ENCODE measurements at regions not wholly inside any gene's neighbourhood (a gene's known extent, or its start where the extent isn't known, plus 50 kb on each side); places are given as distances from the start of the nearest gene placed in this dataset.

- TF ChIP-seq CTCF (IDR thresholded peaks at IDR 0.05): no peak
- intact Hi-C loops (cut with DNase I): no loop called here
- Histone ChIP-seq H3K36me3 (no peaks in the 10 kb centered on the region), H3K4me1 (no peaks in the 10 kb centered on the region), H3K27ac (no peak overlapping the region), H3K9me3 (no peaks in the 10 kb centered on the region), H3K27me3 (ENCODE audit: low read depth) (no peaks in the 10 kb centered on the region), H3K4me3 (no peak overlapping the region)
- ATAC-seq (no peak), DNase-seq (no peak)
Measured at GRCh38 chr2:136057023-136057801, 60.7 kb downstream of the CXCR4 start.

DNA sequence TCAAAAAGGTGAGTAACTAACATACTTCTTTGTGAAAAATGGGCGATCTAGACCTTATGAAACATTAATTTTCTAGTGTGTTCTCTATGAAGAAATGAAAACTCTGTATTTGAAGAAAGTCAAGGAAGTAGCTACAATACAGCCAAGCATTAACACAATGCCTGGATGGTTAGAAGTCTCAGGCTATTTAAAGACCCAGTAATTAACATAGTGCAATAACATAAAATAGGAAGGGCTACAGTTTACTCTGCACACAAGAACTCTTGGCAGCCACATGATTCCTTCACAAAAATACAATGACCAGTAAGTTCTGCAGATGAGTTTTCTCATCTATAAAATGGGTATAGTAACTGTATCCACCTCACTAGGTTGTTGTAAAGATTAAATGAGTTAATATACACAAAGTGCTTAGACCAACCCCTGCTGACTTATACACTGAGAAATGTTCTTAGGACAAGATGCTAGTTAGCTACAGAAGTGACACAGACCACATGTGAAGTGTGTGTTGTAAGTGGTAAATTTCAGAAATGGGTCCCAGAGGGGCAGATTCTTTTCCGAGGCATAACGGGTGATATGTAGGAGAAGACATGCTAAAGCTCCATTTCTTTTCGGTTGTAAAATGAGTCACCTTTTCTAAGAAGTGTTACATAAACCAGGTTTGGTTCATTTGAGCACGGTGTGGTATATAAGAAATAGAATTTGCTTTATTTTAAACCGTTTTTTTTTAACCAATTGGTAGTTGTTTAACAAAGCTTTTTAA is 61.8 kb downstream of the CXCR4 start:
- ATAC-seq: no peak
- no peak for DNase-seq
- no peaks in the 10 kb centered on the region for H3K27me3 ChIP-seq (ENCODE audit: low read depth)
- no peak overlapping the region for H3K27ac ChIP-seq
- H3K4me3 ChIP-seq: no peak overlapping the region
- H3K9me3 ChIP-seq: no peaks in the 10 kb centered on the region
- intact Hi-C loops (cut with DNase I): no loop called here
- TF ChIP-seq CTCF (IDR thresholded peaks at IDR 0.05): no peak
- H3K36me3 ChIP-seq: no peaks in the 10 kb centered on the region
- no peaks in the 10 kb centered on the region for H3K4me1 ChIP-seq

DNA sequence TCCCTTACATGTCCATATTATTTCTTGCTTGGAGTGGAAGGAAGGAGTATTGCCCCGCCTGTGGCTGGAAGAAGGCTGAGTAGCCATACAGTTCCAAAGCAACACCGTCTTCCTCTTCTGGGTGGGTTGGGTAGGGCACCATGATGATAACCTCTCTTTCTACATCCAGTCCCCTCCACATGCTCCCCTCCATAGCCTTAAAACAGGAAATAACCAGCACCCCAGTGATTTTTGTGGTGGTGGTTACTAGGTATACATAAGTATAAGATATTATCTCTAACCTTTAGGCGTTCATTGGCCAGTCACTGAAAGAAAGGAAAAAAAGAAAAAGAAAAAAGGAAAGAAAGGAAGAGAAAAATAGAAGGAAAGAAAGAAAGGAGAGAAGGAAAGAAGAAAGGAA is 63.1 kb downstream of the CXCR4 start:
- Histone ChIP-seq H3K4me3 (no peak overlapping the region), H3K4me1 (no peaks in the 10 kb centered on the region), H3K27ac (no peak overlapping the region), H3K27me3 (ENCODE audit: low read depth) (no peaks in the 10 kb centered on the region), H3K9me3 (no peaks in the 10 kb centered on the region), H3K36me3 (no peaks in the 10 kb centered on the region)
- no peak for DNase-seq
- no peak for TF ChIP-seq CTCF (IDR thresholded peaks at IDR 0.05)
- no peak for ATAC-seq
- intact Hi-C loops (cut with DNase I): no loop called here

DNA sequence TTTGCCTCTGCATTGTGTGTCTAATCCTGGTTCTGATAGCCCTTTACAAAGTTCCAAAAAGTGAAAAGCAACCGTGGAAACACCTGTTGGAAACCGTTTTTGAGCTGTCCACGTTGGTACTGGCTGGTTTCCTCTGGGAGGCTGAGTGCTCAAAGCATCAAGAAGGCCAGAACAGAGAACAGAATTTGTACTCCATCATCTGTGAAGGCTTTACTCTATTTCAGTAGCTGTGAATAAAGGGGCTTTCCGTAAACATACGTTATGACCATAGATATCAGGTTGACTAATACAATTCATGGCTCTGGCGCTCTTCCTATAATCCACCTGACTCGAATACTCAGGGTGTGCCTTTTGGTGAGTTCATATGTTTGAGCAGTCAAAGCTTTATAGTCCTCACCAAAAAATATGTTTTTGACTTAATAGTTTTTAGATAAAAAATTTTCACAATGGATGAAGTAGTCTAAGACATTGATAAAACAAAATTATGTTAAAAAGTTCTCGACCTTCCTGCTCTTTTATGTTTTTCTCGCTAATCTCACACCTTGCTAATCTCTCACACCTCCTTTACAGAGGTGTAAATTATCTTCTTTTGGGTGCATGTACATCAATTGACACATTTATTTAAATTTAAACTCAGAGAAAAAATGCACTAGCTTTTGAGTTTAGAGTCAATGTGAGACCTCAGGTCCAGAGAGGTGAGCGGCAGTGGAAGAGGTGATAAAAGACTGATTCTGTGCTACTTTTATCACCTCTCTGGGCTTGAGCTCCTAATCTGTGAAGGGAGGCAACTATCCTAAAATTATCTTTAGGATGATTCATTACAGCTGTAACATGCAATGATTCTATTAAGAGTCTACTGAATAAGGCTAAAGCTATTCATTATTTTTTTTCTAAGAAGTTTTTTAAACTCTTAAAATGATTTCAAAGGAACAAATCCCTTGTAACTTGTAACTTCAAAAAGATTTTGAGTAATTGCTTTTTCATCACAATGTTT is 65.3 kb downstream of the CXCR4 start:
- Histone ChIP-seq H3K27me3 (ENCODE audit: low read depth) (no peaks in the 10 kb centered on the region), H3K9me3 (no peaks in the 10 kb centered on the region), H3K4me3 (no peak overlapping the region), H3K4me1 (no peaks in the 10 kb centered on the region), H3K27ac (no peak overlapping the region), H3K36me3 (no peaks in the 10 kb centered on the region)
- DNase-seq: no peak
- TF ChIP-seq CTCF (IDR thresholded peaks at IDR 0.05): no peak
- intact Hi-C loops (cut with DNase I): no loop called here
- no peak for ATAC-seq

GRCh38 chr2:136051725-136052048 is 66.3 kb upstream of the DARS1 start:
- DNase-seq (no peak), ATAC-seq (peak in 1 of 2 donors; percentile 9)
- no peaks in the 10 kb centered on the region for H3K36me3 ChIP-seq
- H3K4me1 ChIP-seq: no peaks in the 10 kb centered on the region
- no peak for TF ChIP-seq CTCF (IDR thresholded peaks at IDR 0.05)
- H3K27me3 ChIP-seq (ENCODE audit: low read depth): no peaks in the 10 kb centered on the region
- no peak overlapping the region for H3K4me3 ChIP-seq
- intact Hi-C loops (cut with DNase I): no loop called here
- no peak overlapping the region for H3K27ac ChIP-seq
- H3K9me3 ChIP-seq: no peaks in the 10 kb centered on the region
